ENCODE measurements at regions not wholly inside any gene's neighbourhood (a gene's known extent, or its start where the extent isn't known, plus 50 kb on each side); places are given as distances from the start of the nearest gene placed in this dataset.
"Not testable (repeated sequence)": the region's sequence is repeated elsewhere in the genome, so short reads cannot be mapped to it uniquely, and the experiment has no call there.

GRCh38 chr12:91460469-91460868 lies 277.9 kb upstream of the DCN start:
- FAIRE-seq (no peak), DNase-seq (ENCODE audit: insufficient read length, low spot score) (no peak)
- no peak for TF ChIP-seq CTCF (IDR thresholded peaks at IDR 0.05; ENCODE audit: insufficient read depth, missing control alignments)

DNA sequence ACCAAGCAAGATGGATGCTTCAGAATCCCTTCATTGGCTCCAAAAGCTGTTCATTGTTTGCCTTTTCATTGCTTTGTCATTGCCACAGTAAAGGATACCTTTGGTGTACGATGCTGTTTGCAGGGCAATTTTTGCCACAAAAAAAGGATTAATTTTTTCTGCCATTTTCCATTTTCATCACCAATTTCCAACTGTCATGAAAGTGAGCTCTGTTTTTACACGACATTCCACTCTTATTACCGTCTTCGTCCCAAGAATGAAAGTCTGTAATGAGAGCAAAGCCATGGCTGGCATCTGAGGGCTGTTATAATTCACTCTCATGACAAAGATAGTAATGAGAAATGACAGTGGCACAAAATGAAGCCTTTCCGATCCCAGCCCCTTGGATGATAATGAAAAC lies 272.7 kb upstream of the DCN start:
- DNase-seq (ENCODE audit: insufficient read length, low spot score) (no peak), FAIRE-seq (no peak)
- no peak for TF ChIP-seq CTCF (IDR thresholded peaks at IDR 0.05; ENCODE audit: insufficient read depth, missing control alignments)

DNA sequence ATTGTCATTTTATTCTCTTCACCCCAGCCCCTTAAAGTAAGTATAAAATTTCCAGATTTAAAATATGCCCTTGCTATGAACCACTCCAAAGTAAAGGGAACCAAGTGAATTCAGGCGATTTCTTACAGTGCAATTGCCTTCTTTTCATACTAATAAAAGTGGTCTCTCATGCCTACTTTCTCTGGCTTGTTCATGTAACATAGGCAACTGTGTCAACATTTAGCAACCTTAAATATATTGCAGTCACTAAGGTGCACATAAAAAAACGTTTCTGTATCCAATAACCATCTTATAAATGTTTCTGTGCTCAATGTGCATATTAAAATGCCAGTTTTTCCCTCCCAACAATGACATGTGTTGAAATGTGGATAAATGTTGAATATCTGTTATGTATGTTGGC lies 271.6 kb upstream of the DCN start:
- no peak for TF ChIP-seq CTCF (IDR thresholded peaks at IDR 0.05; ENCODE audit: insufficient read depth, missing control alignments)
- DNase-seq (ENCODE audit: insufficient read length, low spot score) (no peak), FAIRE-seq (no peak)

GRCh38 chr12:91452464-91452863 lies 269.8 kb upstream of the DCN start:
- DNase-seq (ENCODE audit: insufficient read length, low spot score); FAIRE-seq: not testable (repeated sequence)

DNA sequence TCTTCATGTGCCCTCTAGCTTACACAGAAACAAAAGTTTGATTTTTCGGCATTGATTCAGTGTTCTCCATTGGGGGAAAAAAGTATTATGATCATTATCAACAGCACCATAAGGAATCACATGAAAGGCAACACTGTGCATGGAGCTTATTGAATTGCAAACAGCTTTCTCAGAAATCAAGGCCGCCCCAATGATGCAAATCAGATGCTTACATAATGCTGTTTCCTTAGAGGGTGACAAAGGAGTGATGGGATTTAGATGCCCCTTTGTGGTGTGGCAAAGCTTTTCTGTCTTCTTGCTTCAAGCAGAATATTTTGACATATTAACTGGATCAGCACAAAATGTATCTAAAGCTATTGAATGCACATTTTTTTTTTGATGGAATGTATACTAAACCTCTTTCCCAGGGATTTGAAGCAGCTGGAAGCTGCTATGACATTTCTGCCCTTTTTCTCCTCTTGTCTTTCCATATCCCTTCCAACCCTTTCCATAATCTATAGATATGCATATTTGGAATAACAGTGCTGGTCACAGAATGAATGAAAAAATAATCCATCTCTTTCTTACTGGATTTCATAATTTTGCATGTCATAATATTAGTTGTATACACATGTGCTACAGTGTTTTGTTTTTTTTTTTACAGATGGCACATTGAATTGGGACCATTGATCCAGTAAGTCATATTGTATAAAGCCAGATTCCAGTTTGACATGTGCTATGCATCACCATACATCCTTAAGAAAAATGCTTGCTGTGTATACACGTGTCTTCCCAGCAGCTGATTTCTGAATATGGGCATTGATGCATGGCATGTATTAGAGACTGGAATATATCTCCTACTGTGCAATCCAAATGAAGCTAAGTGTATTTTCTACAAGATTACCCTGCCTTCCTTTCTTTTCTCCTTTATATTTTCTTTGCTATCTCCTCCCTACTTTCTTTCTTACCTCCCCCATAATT lies 259.7 kb upstream of the DCN start:
- no peak for FAIRE-seq

GRCh38 chr12:91441246-91441645 lies 258.6 kb upstream of the DCN start:
- FAIRE-seq (no peak), DNase-seq (ENCODE audit: insufficient read length, low spot score) (no peak)
- TF ChIP-seq CTCF (IDR thresholded peaks at IDR 0.05; ENCODE audit: insufficient read depth, missing control alignments) = no peak

More for the DNA sequence above, 259.7 kb upstream of the DCN start:
- no peak for DNase-seq (ENCODE audit: insufficient read length, low spot score)
- no peak for TF ChIP-seq CTCF (IDR thresholded peaks at IDR 0.05; ENCODE audit: insufficient read depth, missing control alignments)

GRCh38 chr12:91434081-91434480 lies 251.5 kb upstream of the DCN start:
- FAIRE-seq = no peak
- DNase-seq (ENCODE audit: insufficient read length, low spot score) = no peak
- no peak for TF ChIP-seq CTCF (IDR thresholded peaks at IDR 0.05; ENCODE audit: insufficient read depth, missing control alignments)

Data from D721Med (cell line).